Upper lobe of left lung (tissue), 6 donors: ENCODE measurements at regions not wholly inside any gene's neighbourhood (a gene's known extent, or its start where the extent isn't known, plus 50 kb on each side); places are given as distances from the start of the nearest gene placed in this dataset.

Source experiments
- ATAC-seq, 2 donors: fragments of 200-7000 bp; cut with Tn5 transposase; one replicate each; pipeline ENCODE4 v1.9.1; 2022; ENCODE audit warnings: mild to moderate bottlenecking in 2 of 2, moderate library complexity in 2 of 2; ENCODE audit not compliant: low FRiP score in 2 of 2
- DNase-seq, 2 donors: peaks; one replicate each; pipeline ENCODE4 v3.0.0-alpha.2; 2019 to 2020
- H3K27ac ChIP-seq, 4 donors: fragments of 200-600 bp; sonication (generic); one replicate each; pipeline ENCODE4 v1.5.1; 2016 to 2019
- H3K27me3 ChIP-seq, 4 donors: fragments of 200-600 bp; sonication (generic); one replicate each; pipeline ENCODE4 v1.5.1; 2017 to 2019
- H3K36me3 ChIP-seq, 4 donors: fragments of 200-600 bp; sonication (generic); one replicate each; pipeline ENCODE4 v1.5.1; 2016 to 2019
- H3K4me1 ChIP-seq, 4 donors: fragments of 200-600 bp; sonication (generic); one replicate each; pipeline ENCODE4 v1.5.1; 2018 to 2019
- H3K4me3 ChIP-seq, 4 donors: fragments of 200-600 bp; sonication (generic); one replicate each; pipeline ENCODE4 v1.5.1; 2017 to 2019; ENCODE audit warnings: mild to moderate bottlenecking in 2 of 4, moderate library complexity in 1 of 4
- H3K9me3 ChIP-seq, 4 donors: fragments of 200-600 bp; sonication (generic); one replicate each; pipeline ENCODE4 v1.5.1; 2018 to 2019
- EP300 ChIP-seq, 4 donors: sonication (generic); formaldehyde crosslinking; IDR thresholded peaks; one replicate each; pipeline ENCODE4 v1.5.1; 2017; ENCODE audit warnings: antibody characterized with exemption in 4 of 4, control low read depth in 2 of 4
- POLR2A ChIP-seq, 4 donors: fragments of 450-650 bp; IDR thresholded peaks; one replicate each; pipeline ENCODE4 v1.5.1; 2016 to 2017; ENCODE audit warnings: antibody characterized with exemption in 4 of 4, mild to moderate bottlenecking in 2 of 4
- POLR2AphosphoS5 ChIP-seq, 2 donors: sonication (generic); formaldehyde crosslinking; IDR thresholded peaks; one replicate each; pipeline ENCODE4 v1.5.1; 2017; ENCODE audit warnings: antibody characterized with exemption in 2 of 2
- WGBS, 2 donors: methylation state at CpG; one replicate each; pipeline ENCODE4 v1.1.5; 2017 to 2018; 5-methylcytosine and 5-hydroxymethylcytosine counted together
- TF ChIP-seq, protein P1 (sequence below), 6 experiments: fragments of 450-650 bp in 4 of 6; fragments of 200-600 bp in 2 of 6; sonication (generic) in 2 of 6; IDR thresholded peaks; one replicate each; pipeline ENCODE4 v1.5.1; 2016 to 2019; ENCODE audit warnings: antibody characterized with exemption in 6 of 6
- donor health status: DM: no; HTN: no; CAD: no; lungs with moderate emphysema.
- donor health status: DM: no; HTN: yes; CAD: no; lungs with severe emphysema.

DNA sequence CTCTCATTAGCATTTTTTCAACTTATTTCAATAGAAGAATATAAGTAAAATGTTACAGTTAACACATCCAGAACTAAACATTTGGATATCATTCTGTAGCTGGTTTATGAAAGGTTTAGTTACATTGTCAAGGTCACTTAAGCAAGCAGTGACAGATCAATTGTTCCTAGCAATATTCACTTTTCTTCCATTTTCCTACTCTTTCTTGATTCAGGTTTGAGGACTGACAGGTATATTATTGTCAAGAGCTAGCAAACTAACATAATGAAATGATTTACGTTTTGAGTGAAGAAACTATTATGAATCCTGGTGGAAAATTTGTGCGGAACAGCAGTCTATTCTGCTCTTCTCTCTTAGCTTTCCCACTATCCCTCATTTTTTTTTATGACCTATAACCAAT is 220.4 kb upstream of the ADGRL4 start:
- no peak for ATAC-seq
- Histone ChIP-seq H3K4me3 (no peak overlapping the region), H3K9me3 (no peaks in the 10 kb centered on the region), H3K4me1 (no peaks in the 10 kb centered on the region), H3K27ac (no peak overlapping the region), H3K36me3 (no peaks in the 10 kb centered on the region), H3K27me3 (no peaks in the 10 kb centered on the region)
- no peak for DNase-seq
- TF ChIP-seq, protein P1, sequence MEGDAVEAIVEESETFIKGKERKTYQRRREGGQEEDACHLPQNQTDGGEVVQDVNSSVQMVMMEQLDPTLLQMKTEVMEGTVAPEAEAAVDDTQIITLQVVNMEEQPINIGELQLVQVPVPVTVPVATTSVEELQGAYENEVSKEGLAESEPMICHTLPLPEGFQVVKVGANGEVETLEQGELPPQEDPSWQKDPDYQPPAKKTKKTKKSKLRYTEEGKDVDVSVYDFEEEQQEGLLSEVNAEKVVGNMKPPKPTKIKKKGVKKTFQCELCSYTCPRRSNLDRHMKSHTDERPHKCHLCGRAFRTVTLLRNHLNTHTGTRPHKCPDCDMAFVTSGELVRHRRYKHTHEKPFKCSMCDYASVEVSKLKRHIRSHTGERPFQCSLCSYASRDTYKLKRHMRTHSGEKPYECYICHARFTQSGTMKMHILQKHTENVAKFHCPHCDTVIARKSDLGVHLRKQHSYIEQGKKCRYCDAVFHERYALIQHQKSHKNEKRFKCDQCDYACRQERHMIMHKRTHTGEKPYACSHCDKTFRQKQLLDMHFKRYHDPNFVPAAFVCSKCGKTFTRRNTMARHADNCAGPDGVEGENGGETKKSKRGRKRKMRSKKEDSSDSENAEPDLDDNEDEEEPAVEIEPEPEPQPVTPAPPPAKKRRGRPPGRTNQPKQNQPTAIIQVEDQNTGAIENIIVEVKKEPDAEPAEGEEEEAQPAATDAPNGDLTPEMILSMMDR (IDR thresholded peaks at IDR 0.05) = no peak
- TF ChIP-seq POLR2AphosphoS5 (IDR thresholded peaks at IDR 0.05) = no peak
- TF ChIP-seq POLR2A (IDR thresholded peaks at IDR 0.05) = no peak
- TF ChIP-seq EP300 (IDR thresholded peaks at IDR 0.05) = no peak
- 89 to 91% methylated on average over 2 of the region's 2 CpGs for WGBS, 2 donors

- TF ChIP-seq EP300 (IDR thresholded peaks at IDR 0.05) (no peak), POLR2A (IDR thresholded peaks at IDR 0.05) (no peak), POLR2AphosphoS5 (IDR thresholded peaks at IDR 0.05) (no peak)
- TF ChIP-seq, protein P1 (IDR thresholded peaks at IDR 0.05) = no peak
- ATAC-seq = no peak
- no peak overlapping the region for H3K4me3 ChIP-seq
- peaks cover 0 to 13% (median 6%) of the 10 kb centered on the region in 4 donors for H3K9me3 ChIP-seq
- DNase-seq = no peak
- no peaks in the 10 kb centered on the region for H3K4me1 ChIP-seq
- no peaks in the 10 kb centered on the region for H3K36me3 ChIP-seq
- no peaks in the 10 kb centered on the region for H3K27me3 ChIP-seq
- no peak overlapping the region for H3K27ac ChIP-seq
- 62 to 73% methylated on average over 3 of the region's 3 CpGs for WGBS, 2 donors
Measured at GRCh38 chr1:79224537-79224936, 218.0 kb upstream of the ADGRL4 start.

- Histone ChIP-seq H3K4me3 (no peak overlapping the region), H3K27ac (no peak overlapping the region), H3K27me3 (no peaks in the 10 kb centered on the region), H3K9me3 (peaks cover 0 to 13% (median 6%) of the 10 kb centered on the region in 4 donors), H3K4me1 (no peaks in the 10 kb centered on the region), H3K36me3 (no peaks in the 10 kb centered on the region)
- TF ChIP-seq POLR2A (IDR thresholded peaks at IDR 0.05) (no peak), EP300 (IDR thresholded peaks at IDR 0.05) (no peak), POLR2AphosphoS5 (IDR thresholded peaks at IDR 0.05) (no peak)
- TF ChIP-seq, protein P1 (IDR thresholded peaks at IDR 0.05) = no peak
- DNase-seq (no peak), ATAC-seq (no peak)
- WGBS, 2 donors = 61 to 85% methylated on average over 2 of the region's 2 CpGs
Measured at GRCh38 chr1:79220509-79220908, 214.0 kb upstream of the ADGRL4 start.

- Histone ChIP-seq H3K27ac (no peak overlapping the region), H3K36me3 (no peaks in the 10 kb centered on the region), H3K9me3 (no peaks in the 10 kb centered on the region), H3K4me3 (no peak overlapping the region), H3K27me3 (no peaks in the 10 kb centered on the region), H3K4me1 (no peaks in the 10 kb centered on the region)
- TF ChIP-seq POLR2AphosphoS5 (IDR thresholded peaks at IDR 0.05) (no peak), POLR2A (IDR thresholded peaks at IDR 0.05) (no peak), EP300 (IDR thresholded peaks at IDR 0.05) (no peak)
- TF ChIP-seq, protein P1 (IDR thresholded peaks at IDR 0.05) = no peak
- ATAC-seq (no peak), DNase-seq (no peak)
- WGBS, 2 donors = 84 to 87% methylated on average over 4 of the region's 4 CpGs
Measured at GRCh38 chr1:79215311-79215710, 208.8 kb upstream of the ADGRL4 start.

- TF ChIP-seq POLR2A (IDR thresholded peaks at IDR 0.05) (no peak), POLR2AphosphoS5 (IDR thresholded peaks at IDR 0.05) (no peak)
- DNase-seq = no peak
- no peaks in the 10 kb centered on the region for H3K27me3 ChIP-seq
- no peaks in the 10 kb centered on the region for H3K9me3 ChIP-seq
- 79 to 92% methylated on average over 4 of the region's 4 CpGs for WGBS, 2 donors
- no peak overlapping the region for H3K4me3 ChIP-seq
- no peak for ATAC-seq
- no peaks in the 10 kb centered on the region for H3K4me1 ChIP-seq
- no peak overlapping the region for H3K27ac ChIP-seq
- H3K36me3 ChIP-seq = no peaks in the 10 kb centered on the region
Measured at GRCh38 chr1:79207786-79208185, 201.3 kb upstream of the ADGRL4 start.
